HG03097 (cell line): ENCODE measurements at regions not wholly inside any gene's neighbourhood (a gene's known extent, or its start where the extent isn't known, plus 50 kb on each side); places are given as distances from the start of the nearest gene placed in this dataset.
A peak's percentile ranks its signal among the peaks of the same experiment; 100 is the strongest.

Experiments
- ATAC-seq: cut with Tn5 transposase; IDR thresholded peaks from one replicate; pipeline ENCODE4 v1.9.1; 2021; ENCODE audit not compliant: unreplicated experiment, low FRiP score

DNA sequence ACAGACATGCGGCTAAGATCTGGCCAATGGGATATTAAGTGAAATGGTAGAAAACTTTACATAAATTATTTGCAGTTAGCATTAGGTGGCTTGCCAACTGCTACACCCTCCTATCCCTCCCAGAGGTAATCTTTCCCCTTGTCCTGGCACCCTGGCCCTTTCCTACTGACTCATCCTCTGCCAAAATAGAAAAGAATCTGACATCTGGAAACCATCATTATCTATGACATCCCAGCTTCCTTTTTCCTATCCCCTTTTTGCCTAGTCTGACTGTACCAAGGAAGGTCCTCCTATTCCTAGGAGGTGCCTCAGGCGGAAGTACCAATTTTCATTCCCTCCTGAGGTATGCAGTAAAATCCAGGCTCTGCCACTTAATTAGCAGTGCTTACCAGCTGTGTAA is 163.6 kb upstream of the KLF3 start:
- no peak for ATAC-seq

- ATAC-seq = no peak
These were observed 162.3 kb upstream of the KLF3 start for GRCh38 chr4:38501698-38502097.

DNA sequence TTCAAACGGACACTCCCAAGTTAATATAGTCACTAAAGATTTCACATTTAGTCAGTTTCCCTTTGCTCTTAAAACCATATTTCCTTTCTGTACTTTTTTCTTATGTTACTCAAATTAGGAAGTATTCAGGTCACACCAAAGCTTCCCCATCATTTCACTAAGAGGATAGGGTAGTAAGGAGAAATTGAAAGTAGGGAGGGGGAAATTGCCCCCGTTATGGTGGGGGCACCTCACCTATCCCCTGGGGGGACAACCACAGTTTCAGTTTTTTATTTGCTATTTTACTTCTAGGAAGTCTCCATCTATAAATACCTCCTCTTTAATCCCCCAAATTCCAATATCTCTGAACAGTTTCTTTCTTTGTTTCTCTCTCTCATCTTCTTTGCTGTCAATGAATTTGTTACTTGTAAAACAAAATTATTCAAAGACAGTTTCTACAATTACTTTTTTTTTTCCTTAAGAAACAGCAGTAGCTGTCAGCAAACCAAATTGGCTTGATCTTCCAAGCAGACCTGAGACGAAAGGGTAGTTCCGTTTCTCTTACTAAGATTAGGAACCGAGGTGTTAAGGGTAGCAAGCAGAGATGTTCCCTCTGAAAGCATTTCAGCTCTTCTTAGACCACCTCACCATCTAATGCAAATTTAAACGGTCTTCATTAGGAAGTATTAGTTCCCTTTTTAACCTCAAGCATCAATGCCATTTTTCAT is 160.2 kb upstream of the KLF3 start:
- peak; percentile 78 for ATAC-seq

GRCh38 chr4:38504396-38504715 is 159.6 kb upstream of the KLF3 start:
- no peak for ATAC-seq

DNA sequence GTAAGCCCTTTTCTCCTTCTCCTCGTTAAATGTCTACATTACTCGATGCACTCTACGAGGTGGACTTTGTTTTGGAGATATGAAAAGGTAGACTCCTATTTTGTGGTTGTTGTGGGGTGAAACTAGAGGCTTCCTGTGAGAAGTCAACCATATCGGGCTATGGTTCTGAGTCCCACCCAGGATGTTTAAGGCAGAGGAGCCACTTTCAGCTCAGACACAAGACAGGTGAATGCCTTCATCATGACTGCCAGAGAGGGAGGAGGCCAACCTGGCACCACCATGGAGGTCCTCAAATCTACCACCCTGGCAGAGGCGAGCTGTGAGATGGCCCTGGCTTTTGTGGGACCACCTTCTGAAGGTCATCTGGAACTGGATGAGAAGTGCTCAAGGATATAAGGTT is 154.4 kb upstream of the KLF3 start:
- ATAC-seq = no peak

GRCh38 chr4:38510201-38510600 is 153.8 kb upstream of the KLF3 start:
- no peak for ATAC-seq

DNA sequence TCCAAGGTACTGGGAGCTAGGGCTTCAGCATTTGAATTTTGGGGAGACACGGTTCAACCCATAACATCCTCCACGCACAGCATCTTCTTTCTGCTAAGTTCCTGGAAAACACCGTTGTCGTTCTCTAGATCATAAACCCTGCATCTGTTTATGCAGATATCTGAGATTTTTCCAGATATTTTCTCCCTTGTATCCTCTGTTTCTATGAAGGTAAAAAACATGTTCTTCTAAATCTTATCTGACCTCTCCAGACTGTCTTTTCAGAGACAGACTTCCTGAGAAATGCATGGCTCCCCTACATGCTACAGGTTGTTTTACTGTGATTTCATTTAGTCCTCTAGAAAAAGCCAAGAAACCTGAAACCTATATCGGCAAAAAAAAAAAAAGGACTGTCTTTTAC is 152.3 kb upstream of the KLF3 start:
- no peak for ATAC-seq

DNA sequence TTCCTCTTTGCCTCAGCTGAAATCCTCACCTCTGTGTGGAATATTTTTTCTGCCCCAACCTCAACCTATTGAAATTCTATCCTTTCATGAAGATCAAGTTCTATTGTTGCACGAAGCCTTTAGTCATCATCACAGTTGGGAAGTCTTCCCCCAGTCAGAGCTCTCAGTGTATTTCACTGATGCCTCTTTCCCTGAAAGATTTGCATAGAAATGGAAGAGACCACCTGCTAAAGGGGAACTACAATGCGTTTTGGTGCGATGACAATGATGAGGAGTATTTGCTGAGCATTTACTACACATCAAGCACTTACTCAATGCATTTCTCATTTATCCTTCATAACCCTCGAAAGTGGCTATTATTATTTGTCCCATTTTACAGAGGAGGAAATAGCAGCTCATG is 151.2 kb upstream of the KLF3 start:
- no peak for ATAC-seq

DNA sequence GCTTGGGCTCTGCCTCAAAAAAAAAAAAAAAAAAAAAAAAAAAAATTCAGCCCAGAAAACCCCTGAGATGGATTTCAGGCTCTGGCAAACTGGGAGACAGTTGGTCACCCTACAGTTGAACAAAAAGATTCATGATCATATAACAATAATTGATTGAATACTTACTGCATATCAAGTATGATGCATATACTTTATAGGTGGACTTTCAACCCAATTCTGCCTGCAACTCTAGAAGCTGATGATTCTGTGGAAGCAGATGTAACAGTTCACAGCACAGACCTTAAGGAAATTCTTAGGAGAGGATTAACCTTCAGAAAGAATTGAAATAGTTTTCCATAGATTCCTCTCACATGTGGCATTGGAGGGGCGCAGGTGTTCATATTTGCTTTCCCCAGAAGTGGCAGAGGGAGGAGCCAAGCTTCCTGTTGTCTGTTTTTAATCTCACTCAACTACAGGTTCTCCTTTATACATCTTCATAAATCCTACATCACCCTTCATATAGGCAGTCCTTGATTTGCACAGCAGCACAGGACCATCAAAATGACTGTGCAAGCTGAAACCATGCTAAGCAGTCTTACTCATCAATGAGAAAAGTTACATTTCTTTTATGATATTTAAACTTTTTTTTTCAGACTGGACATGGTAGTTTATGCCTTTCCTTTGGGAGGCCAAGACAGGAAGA is 149.4 kb upstream of the KLF3 start:
- no peak for ATAC-seq

DNA sequence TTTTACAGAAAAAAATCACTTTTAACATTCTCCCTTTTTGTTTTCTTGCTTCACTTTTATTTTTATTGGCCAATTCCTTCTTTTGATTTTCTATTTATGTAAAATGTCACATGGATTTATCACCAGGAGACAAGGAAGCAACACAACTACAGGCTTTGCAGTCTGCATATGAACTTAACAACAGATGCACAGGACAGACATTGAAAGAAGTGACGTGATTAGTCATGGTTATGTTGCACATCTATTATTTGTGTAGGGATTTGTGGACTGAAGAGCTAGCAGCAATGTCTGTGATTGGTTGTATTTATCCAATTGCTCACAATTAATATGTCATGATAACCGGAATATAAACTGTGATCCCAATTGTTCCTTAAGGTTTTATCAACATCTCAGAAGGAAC is 147.8 kb upstream of the KLF3 start:
- ATAC-seq = no peak

DNA sequence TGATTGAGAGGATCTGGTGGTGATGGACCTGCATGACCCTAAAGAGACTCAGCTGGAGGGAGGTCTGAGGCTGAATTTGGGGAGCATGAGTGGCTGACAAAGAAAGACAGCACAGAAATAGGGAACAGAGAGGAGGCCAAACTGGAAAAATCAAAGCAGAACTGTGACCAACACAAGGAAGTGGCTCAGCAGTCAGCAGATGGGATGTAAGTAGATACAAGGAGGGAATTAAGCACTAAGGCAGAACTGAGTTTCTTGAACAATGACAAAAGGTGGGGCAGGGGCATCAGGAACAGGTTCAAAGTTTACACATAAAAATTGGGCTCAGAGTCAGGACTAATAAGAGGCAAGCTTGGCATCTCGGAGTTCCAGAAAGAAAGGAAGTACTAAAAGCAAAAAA is 144.3 kb upstream of the KLF3 start:
- no peak for ATAC-seq

DNA sequence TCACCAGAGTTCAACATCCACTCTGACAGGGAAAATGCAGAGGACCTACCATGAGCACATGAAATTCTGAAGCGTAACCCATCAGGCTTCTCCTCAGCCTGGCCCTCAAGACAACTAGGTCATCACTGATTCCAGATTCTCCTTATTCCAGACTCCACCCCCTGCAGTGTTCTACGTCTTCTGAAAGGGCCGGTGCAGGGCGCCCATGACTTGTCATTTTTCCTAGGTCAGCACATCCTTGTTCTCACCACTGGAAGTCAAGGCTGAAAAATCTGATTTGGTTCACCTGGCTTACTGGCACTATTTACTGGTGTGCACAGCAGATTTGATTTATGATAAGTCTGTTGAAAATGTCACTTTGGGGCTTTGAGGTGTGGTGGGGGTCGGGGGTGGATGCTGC is 140.9 kb upstream of the KLF3 start:
- no peak for ATAC-seq

DNA sequence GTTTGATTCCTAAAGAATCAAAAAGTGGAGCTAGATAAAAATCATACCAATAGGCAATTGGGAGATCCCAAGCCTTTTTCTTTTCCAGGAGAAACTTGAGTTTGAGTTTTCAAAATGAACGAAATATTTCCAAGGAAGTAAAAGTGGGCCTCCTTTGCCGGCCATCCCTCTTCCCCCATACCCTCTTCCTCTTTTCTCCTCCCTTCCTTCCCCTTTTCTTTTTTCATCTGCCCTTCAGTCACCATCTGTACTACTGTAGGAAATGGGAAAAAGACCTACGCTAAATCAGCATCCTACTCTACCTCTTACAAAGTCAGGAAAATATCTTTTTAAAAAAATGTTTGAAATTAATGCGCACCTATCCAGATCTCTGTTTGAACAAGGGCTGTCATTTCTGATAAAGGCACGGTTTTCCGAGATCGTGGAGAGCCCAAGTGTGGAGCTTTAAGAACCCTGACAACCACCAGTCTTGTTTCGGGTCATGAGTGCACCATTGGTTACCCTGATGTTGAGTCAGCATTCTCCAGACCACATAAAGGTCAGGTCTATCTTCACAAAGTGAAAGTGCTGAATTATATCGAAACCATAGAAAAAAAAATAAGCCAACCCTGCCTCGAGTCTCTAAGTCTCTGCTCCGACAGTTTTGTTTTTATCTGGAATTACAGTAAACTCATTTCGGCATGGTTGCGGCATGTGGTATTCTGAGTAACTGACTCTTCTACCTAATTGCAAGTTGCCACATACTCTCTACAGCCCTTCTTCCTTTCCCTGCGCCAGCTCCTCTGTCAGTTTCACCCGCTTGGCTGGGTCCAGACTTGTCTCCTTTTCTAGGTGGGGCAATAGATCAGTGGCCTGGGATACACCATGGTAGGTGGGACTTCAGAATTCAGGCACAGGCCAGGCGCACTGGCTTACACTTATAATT is 140.2 kb upstream of the KLF3 start:
- ATAC-seq = peak; percentile 90

GRCh38 chr4:38526412-38526811 is 137.6 kb upstream of the KLF3 start:
- ATAC-seq = no peak

DNA sequence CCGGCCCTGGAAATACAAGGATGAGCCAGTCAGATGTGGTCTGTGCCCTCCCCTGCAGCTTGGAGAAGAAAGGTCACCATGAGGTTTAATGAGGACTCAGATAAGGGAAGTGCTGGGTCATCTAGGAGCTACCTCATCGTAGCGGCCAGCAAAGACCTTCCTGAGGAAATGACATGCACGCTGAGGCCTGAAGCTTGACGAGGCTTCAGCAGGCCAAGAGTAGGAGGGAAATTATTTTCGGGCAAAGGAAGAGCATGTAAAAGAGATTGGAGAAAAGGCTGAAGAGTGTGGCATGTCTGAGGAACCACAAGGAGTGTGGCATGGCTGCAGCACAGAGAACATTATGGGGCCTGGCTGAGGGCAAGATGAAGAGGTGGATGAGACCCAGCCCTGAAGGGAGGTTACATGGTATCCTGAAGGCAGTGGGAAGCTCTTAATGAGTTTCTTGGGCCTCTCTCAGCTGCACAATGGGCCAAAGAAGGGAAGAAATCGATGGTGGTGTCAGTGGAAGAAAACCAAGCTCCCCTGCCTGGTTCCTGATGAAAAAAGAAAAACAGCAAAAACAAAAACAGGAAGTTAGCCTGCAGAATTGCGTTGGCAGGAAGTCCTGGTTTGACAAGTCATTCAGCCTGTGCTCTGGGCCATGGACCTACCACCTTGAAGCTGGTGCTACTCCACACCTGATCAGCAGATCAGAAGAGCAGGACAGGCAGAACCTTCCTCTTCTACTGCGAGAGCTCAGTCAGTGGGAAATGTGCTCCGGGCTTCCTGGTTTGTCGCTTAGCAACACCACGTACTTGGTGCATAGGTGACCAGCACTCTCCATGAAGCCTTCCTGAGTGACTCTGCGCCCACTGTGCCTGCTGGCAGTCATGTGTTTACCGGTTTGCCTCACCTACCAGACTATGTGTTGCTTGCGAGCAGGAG is 134.5 kb upstream of the KLF3 start:
- no peak for ATAC-seq

DNA sequence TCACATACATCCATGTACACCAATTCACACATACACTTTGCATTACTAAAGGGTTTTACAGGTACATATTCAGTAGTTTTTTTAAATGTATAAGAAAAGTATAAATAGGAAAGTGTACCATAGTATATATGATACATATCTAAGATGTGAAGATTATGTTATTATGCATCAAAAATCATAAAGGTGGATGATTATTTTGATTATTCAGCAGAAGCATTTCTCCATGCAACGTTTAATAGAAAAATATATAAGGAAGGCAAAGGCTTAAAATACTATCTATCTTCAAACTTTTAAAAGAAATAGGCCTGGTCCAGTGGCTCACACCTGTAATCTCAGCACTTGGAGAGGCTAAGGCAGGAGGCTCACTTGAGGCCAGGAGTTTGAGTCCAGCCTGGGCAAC is 133.5 kb upstream of the KLF3 start:
- ATAC-seq = no peak

GRCh38 chr4:38531141-38531727 is 132.8 kb upstream of the KLF3 start:
- ATAC-seq = no peak

- no peak for ATAC-seq
These were observed 131.0 kb upstream of the KLF3 start for GRCh38 chr4:38532908-38533499.

DNA sequence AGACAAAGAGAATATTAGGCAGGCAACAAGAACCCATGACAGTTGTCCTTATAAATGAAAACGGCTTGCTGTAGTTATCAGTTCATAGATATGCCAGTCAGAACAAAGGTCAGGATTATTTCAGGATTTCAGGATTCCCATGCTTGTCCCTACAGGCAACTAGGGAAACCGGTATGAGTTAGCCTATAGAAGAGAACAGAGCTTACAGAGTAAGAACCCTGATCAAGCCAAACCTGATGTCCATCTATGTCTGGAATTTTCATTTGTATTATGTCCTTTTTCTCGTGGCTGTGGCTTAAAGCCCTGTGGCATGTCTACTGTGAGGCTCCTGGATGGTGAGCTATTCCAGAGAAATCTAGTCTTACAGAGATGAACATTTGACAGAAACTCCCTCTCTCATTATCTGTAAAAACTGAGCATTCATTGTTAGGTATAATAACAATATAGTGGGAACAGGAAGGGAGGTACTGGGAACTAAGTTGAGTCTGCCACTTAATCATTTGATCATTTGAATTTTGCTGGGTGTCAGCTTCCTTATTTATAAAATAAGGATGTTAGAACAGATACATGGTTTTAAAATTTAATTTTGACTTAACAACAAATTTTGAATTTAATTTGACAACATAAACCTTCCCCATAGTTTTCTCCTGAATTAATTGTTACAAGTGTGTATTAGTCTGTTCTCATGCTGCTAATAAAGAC is 129.5 kb upstream of the KLF3 start:
- no peak for ATAC-seq
